Mammary epithelial cell (primary cell): ENCODE measurements at regions not wholly inside any gene's neighbourhood (a gene's known extent, or its start where the extent isn't known, plus 50 kb on each side); places are given as distances from the start of the nearest gene placed in this dataset.

Source experiments
- CTCF ChIP-seq, 2 donors: IDR thresholded peaks in 1 of 2; conservative IDR thresholded peaks in 1 of 2; 2 replicates each; pipeline ENCODE4 v1.5.1; 2011 to 2012; ENCODE audit warnings: inconsistent platforms in 2 of 2, low read length in 2 of 2, mild to moderate bottlenecking in 2 of 2, control low read depth in 1 of 2, low read depth in 1 of 2; ENCODE audit not compliant: insufficient read depth in 1 of 2; ENCODE audit errors: extremely low read depth in 1 of 2
- EZH2 ChIP-seq: IDR thresholded peaks from 2 replicates; pipeline ENCODE4 v1.6.1; 2012; ENCODE audit warnings: low read length, inconsistent platforms, borderline replicate concordance

GRCh38 chr14:51495319-51495718 lies 156.4 kb upstream of the FRMD6 start:
- TF ChIP-seq CTCF (conservative IDR thresholded peaks at IDR 0.05 in 1 of 2, IDR thresholded peaks at IDR 0.05 in 1 of 2; ENCODE audit: extremely low read depth in 1 of 2, insufficient read depth in 1 of 2, low read depth in 1 of 2, low read length in 2 of 2) (no peak), EZH2 (no peak)
